Nucleus accumbens (tissue), 56 donors: ENCODE measurements at regions not wholly inside any gene's neighbourhood (a gene's known extent, or its start where the extent isn't known, plus 50 kb on each side); places are given as distances from the start of the nearest gene placed in this dataset.
"Not testable (repeated sequence)": the region's sequence is repeated elsewhere in the genome, so short reads cannot be mapped to it uniquely, and the experiment has no call there.

Source experiments
- DNase-seq, 56 donors: peaks; one replicate each; lab custom pipeline; 2025; lab: John Stamatoyannopoulos, UW

- DNase-seq = no peak
These were observed 57.5 kb upstream of the DYNLT3 start for GRCh38 chrX:37904833-37905232.

GRCh38 chrX:37905436-37906147 lies 58.2 kb upstream of the DYNLT3 start:
- DNase-seq = peak in 21 of 56 donors; percentile 0 to 23 (median 4)

DNA sequence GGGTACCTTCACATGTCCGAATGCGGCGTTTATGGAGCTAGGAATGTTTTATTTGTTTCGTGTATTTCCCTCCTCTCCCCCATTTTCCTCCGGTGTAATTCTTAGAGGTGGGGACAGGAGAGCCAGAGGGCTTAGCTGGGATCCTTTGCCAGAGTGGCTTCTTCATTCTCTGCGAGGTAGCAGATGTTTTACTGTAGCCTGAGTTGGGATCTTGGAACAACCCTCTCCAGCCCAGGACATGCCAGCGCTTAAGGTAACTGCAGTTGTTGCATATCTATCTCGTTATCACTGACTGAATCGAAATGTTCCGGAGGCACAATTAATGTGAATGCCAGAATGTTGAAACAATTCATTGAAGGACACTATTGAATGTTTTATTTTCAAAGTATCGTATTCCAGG lies 59.0 kb upstream of the DYNLT3 start:
- DNase-seq = no peak

DNA sequence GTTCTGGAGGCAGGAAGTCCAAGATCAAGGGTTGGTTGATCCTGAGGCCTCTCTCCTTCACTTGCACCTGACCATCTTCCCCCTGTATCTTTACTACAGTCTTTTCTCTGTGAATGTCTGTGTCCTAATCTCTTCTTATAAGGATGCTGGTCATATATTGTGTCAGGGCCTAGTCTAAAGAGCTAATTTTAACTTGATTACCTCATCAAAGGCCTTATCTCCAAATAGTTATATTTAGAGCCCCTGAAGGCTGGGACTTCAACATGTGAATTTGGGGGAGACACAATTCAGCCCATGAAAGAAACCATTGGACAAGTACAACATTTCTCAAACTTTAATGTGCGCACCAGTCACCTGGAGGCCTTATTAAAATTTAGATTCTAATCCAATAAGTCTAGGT lies 62.8 kb upstream of the DYNLT3 start:
- no peak for DNase-seq

DNA sequence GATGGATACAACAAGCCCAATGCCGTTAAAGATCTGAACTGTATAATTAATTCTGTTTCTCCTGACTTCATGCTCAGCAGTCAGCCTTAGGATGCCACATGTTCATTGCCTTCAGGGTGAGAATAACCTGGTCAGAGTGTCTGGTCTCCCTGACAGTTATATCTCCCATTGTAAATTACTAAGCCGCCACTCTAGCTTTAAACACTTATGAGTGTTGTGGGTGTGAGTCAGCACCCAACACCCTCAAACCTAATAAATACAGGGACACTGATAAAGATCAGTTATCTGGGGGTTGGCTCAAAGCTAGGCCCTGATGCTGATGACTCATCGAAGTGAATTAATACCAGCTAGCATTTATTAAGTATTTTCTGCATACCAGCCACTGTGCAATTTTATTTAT lies 64.9 kb upstream of the DYNLT3 start:
- DNase-seq = no peak

DNA sequence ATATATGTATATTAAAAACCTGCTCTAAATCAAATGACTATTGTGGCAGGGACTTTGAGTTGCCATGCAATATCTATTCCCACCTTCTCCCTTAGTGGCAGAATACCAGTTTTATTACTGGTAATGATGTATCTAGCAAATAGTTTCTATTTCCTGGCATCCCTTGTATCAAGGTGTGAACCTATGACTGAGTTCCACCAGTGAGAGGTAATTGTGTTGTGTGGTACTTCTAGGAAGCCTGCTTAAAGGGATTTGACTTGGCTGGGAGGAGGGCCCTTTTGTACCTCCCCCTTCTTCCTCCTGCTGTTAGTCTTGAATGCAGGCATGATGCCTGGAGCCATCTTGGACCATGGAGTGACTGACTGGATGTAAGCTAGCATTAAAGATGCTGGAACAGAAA lies 65.4 kb upstream of the DYNLT3 start:
- DNase-seq = no peak

DNA sequence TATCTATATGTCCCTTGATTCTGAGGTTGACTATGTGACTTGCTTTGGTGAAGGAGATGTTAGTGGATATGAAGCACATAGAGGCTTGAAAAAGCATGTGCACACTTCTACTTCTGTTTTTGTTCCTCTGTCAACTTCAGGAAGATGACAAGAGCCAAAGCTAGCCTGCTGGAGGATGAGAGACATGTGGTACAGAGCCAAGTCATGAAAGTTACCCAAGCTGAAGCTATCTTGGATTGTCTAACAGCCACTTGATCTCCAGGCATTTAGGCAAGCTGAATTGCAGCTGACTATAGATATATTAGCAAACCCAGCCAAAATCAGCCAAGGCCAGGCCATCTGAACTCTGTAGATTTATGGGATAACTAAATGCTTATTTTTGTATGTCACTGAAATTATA lies 70.8 kb upstream of the DYNLT3 start:
- DNase-seq = no peak

GRCh38 chrX:37918703-37919102 lies 71.3 kb upstream of the DYNLT3 start:
- no peak for DNase-seq

GRCh38 chrX:37921758-37922157 lies 74.4 kb upstream of the DYNLT3 start:
- DNase-seq = no peak

DNA sequence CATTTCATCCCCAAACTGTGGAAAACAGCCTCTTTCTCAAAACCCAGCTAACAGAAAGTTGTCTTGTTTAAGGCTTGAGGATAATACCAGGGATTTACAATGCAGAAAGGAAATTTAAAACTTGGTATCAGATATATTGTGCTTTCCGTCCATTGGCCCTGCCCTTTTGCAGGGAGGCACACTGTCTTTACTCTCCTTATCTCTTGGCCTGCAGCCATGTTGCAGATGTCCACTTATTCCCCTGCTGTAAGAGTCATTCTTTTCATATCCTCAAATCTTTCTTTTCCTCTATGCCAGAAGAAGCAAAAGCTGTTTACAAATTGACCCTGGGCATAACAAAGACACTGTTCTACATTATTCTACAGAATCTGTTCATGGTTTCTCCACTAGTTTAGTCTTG lies 75.6 kb upstream of the DYNLT3 start:
- DNase-seq = no peak

DNA sequence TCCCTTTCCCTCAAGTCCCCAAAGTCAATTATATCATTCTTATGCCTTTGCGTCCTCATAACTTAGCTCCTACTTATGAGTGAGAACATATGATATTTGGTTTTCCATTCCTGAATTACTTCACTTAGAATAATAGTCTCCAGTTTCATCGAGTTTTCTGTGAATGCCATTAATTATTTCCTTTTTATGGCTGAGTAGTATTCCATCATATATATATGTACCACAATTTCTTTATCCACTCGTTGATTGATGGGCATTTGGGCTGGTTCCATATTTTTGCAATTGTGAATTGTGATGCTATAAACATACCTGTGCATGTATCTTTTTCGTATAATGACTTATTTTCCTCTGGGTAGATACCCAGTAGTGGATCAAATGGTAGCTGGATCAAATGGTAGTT lies 78.4 kb upstream of the DYNLT3 start:
- DNase-seq = not testable (repeated sequence)

- no peak for DNase-seq
These were observed 79.3 kb upstream of the DYNLT3 start for GRCh38 chrX:37926700-37927099.

- no peak for DNase-seq
These were observed 64.2 kb upstream of the SYTL5 start for GRCh38 chrX:37942170-37942569.

GRCh38 chrX:37943554-37944344 lies 62.6 kb upstream of the SYTL5 start:
- no peak for DNase-seq

- no peak for DNase-seq
These were observed 60.2 kb upstream of the SYTL5 start for GRCh38 chrX:37946197-37946596.

- no peak for DNase-seq
These were observed 51.1 kb upstream of the SYTL5 start for GRCh38 chrX:37955273-37955672.

- no peak for DNase-seq
These were observed 50.1 kb upstream of the SYTL5 start for GRCh38 chrX:37956223-37956622.
